Mesothelial cell of epicardium (in vitro differentiated cells): ENCODE measurements at regions not wholly inside any gene's neighbourhood (a gene's known extent, or its start where the extent isn't known, plus 50 kb on each side); places are given as distances from the start of the nearest gene placed in this dataset.

Source experiments
- DNase-seq, 2 experiments: peaks; one replicate each; pipeline ENCODE4 v3.0.0; 2021; ENCODE audit warnings: low spot score in 2 of 2; ENCODE audit not compliant: unreplicated experiment in 2 of 2
- H3K27ac Mint-ChIP-seq: 2 replicates; pipeline ENCODE4 v1.8.0; 2021; ENCODE audit warnings: mixed read lengths
- H3K27me3 Mint-ChIP-seq: 2 replicates; pipeline ENCODE4 v1.8.0; 2021; ENCODE audit warnings: low read depth, mixed read lengths
- H3K36me3 Mint-ChIP-seq: 2 replicates; pipeline ENCODE4 v1.8.0; 2021; ENCODE audit warnings: mixed read lengths
- H3K4me1 Mint-ChIP-seq: 2 replicates; pipeline ENCODE4 v1.8.0; 2021; ENCODE audit warnings: mixed read lengths
- H3K4me3 Mint-ChIP-seq: 2 replicates; pipeline ENCODE4 v1.8.0; 2021; ENCODE audit warnings: mild to moderate bottlenecking, moderate library complexity, mixed read lengths
- H3K9me3 Mint-ChIP-seq: 2 replicates; pipeline ENCODE4 v1.8.0; 2021; ENCODE audit warnings: mixed read lengths
- CTCF ChIP-seq: fragments of 200-600 bp; sonication (generic); IDR thresholded peaks from one replicate; pipeline ENCODE4 v1.5.0; 2021; ENCODE audit warnings: antibody characterized with exemption; ENCODE audit not compliant: unreplicated experiment

- Mint-ChIP-seq H3K4me3 (no peak overlapping the region), H3K4me1 (peaks cover 12% of the 10 kb centered on the region), H3K27me3 (peaks cover 17% of the 10 kb centered on the region), H3K27ac (no peak overlapping the region), H3K9me3 (no peaks in the 10 kb centered on the region), H3K36me3 (no peaks in the 10 kb centered on the region)
- DNase-seq: no peak
- no peak for TF ChIP-seq CTCF
These were observed 197.9 kb upstream of the FOXQ1 start for GRCh38 chr6:1113916-1114540.

GRCh38 chr6:1111361-1111760 lies 200.5 kb upstream of the FOXQ1 start:
- no peak for DNase-seq
- no peak for TF ChIP-seq CTCF
- H3K4me3 Mint-ChIP-seq: no peak overlapping the region
- peaks cover 10% of the 10 kb centered on the region for H3K27me3 Mint-ChIP-seq
- H3K27ac Mint-ChIP-seq: no peak overlapping the region
- H3K9me3 Mint-ChIP-seq: peaks cover 11% of the 10 kb centered on the region
- H3K4me1 Mint-ChIP-seq: peaks cover 12% of the 10 kb centered on the region
- H3K36me3 Mint-ChIP-seq: no peaks in the 10 kb centered on the region

GRCh38 chr6:1110941-1111349 lies 201.0 kb upstream of the FOXQ1 start:
- peaks cover 12% of the 10 kb centered on the region for H3K4me1 Mint-ChIP-seq
- no peak for TF ChIP-seq CTCF
- peaks cover 8% of the 10 kb centered on the region for H3K27me3 Mint-ChIP-seq
- H3K4me3 Mint-ChIP-seq: no peak overlapping the region
- DNase-seq: no peak
- no peaks in the 10 kb centered on the region for H3K36me3 Mint-ChIP-seq
- no peak overlapping the region for H3K27ac Mint-ChIP-seq
- H3K9me3 Mint-ChIP-seq: peaks cover 11% of the 10 kb centered on the region

- Mint-ChIP-seq H3K27me3 (peaks cover 8% of the 10 kb centered on the region), H3K4me3 (no peak overlapping the region)
- no peak for TF ChIP-seq CTCF
These were observed 201.7 kb upstream of the FOXQ1 start for GRCh38 chr6:1110164-1110563.

GRCh38 chr6:1109134-1109533 lies 202.8 kb upstream of the FOXQ1 start:
- DNase-seq: no peak

More at GRCh38 chr6:1110164-1110563, 201.7 kb upstream of the FOXQ1 start:
- no peak overlapping the region for H3K27ac Mint-ChIP-seq
- H3K9me3 Mint-ChIP-seq: peaks cover 11% of the 10 kb centered on the region
- no peak for DNase-seq
- no peaks in the 10 kb centered on the region for H3K36me3 Mint-ChIP-seq
- peaks cover 12% of the 10 kb centered on the region for H3K4me1 Mint-ChIP-seq

More at GRCh38 chr6:1109134-1109533, 202.8 kb upstream of the FOXQ1 start:
- Mint-ChIP-seq H3K4me1 (peaks cover 11% of the 10 kb centered on the region), H3K36me3 (no peaks in the 10 kb centered on the region), H3K9me3 (peaks cover 11% of the 10 kb centered on the region), H3K27ac (no peak overlapping the region), H3K4me3 (no peak overlapping the region), H3K27me3 (peaks cover 9% of the 10 kb centered on the region)
- no peak for TF ChIP-seq CTCF
